ENCODE measurements at regions not wholly inside any gene's neighbourhood (a gene's known extent, or its start where the extent isn't known, plus 50 kb on each side); places are given as distances from the start of the nearest gene placed in this dataset.

GRCh38 chr18:8908792-8909510, 193.5 kb upstream of the NDUFV2 start:
- H3K9me3 ChIP-seq (ENCODE audit: control insufficient read depth in 2 of 3, insufficient read depth in 1 of 3, low read length in 3 of 3) = no peaks in the 10 kb centered on the region
- no peak for FAIRE-seq
- H3K9ac ChIP-seq (ENCODE audit: low read length in 3 of 3) = no peak overlapping the region
- no peak overlapping the region for H3K4me3 ChIP-seq (ENCODE audit: low read length in 3 of 3)
- no peak for DNase-seq
- H3K36me3 ChIP-seq (ENCODE audit: control insufficient read depth in 2 of 3, insufficient read depth in 3 of 3, low read length in 3 of 3) = no peaks in the 10 kb centered on the region
- no peaks in the 10 kb centered on the region for H3K4me1 ChIP-seq (ENCODE audit: control insufficient read depth in 2 of 3, insufficient read depth in 2 of 3, low read depth in 1 of 3, low read length in 3 of 3)
- H3K27ac ChIP-seq (ENCODE audit: low read depth in 2 of 2, low read length in 2 of 2) = no peak overlapping the region
- TF ChIP-seq CTCF (IDR thresholded peaks at IDR 0.05; ENCODE audit: borderline replicate concordance, extremely low read depth, insufficient read depth) = no peak
- intact Hi-C loops (cut with DNase I) = no loop called here
- H3K27me3 ChIP-seq (ENCODE audit: control insufficient read depth, insufficient read depth, low read length) = no peaks in the 10 kb centered on the region

- no peaks in the 10 kb centered on the region for H3K4me1 ChIP-seq (ENCODE audit: control insufficient read depth in 2 of 3, insufficient read depth in 2 of 3, low read depth in 1 of 3, low read length in 3 of 3)
- FAIRE-seq (no peak), DNase-seq (no peak)
- no peak for TF ChIP-seq CTCF (IDR thresholded peaks at IDR 0.05; ENCODE audit: borderline replicate concordance, extremely low read depth, insufficient read depth)
- H3K4me3 ChIP-seq (ENCODE audit: low read length in 3 of 3) = no peak overlapping the region
- no peaks in the 10 kb centered on the region for H3K36me3 ChIP-seq (ENCODE audit: control insufficient read depth in 2 of 3, insufficient read depth in 3 of 3, low read length in 3 of 3)
- intact Hi-C loops (cut with DNase I) = no loop called here
- no peaks in the 10 kb centered on the region for H3K9me3 ChIP-seq (ENCODE audit: control insufficient read depth in 2 of 3, insufficient read depth in 1 of 3, low read length in 3 of 3)
- no peak overlapping the region for H3K9ac ChIP-seq (ENCODE audit: low read length in 3 of 3)
- H3K27me3 ChIP-seq (ENCODE audit: control insufficient read depth, insufficient read depth, low read length) = no peaks in the 10 kb centered on the region
- H3K27ac ChIP-seq (ENCODE audit: low read depth in 2 of 2, low read length in 2 of 2) = no peak overlapping the region
Measured at GRCh38 chr18:8910186-8910822, 192.2 kb upstream of the NDUFV2 start.

- FAIRE-seq = no peak
- intact Hi-C loops (cut with DNase I) = no loop called here
- Histone ChIP-seq H3K27ac (ENCODE audit: low read depth in 2 of 2, low read length in 2 of 2) (no peak overlapping the region), H3K4me1 (ENCODE audit: control insufficient read depth in 2 of 3, insufficient read depth in 2 of 3, low read depth in 1 of 3, low read length in 3 of 3) (no peaks in the 10 kb centered on the region), H3K27me3 (ENCODE audit: control insufficient read depth, insufficient read depth, low read length) (no peaks in the 10 kb centered on the region), H3K9ac (ENCODE audit: low read length in 3 of 3) (no peak overlapping the region), H3K9me3 (ENCODE audit: control insufficient read depth in 2 of 3, insufficient read depth in 1 of 3, low read length in 3 of 3) (no peaks in the 10 kb centered on the region), H3K4me3 (ENCODE audit: low read length in 3 of 3) (no peak overlapping the region), H3K36me3 (ENCODE audit: control insufficient read depth in 2 of 3, insufficient read depth in 3 of 3, low read length in 3 of 3) (no peaks in the 10 kb centered on the region)
- no peak for TF ChIP-seq CTCF (IDR thresholded peaks at IDR 0.05; ENCODE audit: borderline replicate concordance, extremely low read depth, insufficient read depth)
- DNase-seq = peak in 1 of 5 donors; percentile 42
Measured at GRCh38 chr18:8910843-8911242, 191.7 kb upstream of the NDUFV2 start.
